GM23338 (cell line): ENCODE measurements at regions not wholly inside any gene's neighbourhood (a gene's known extent, or its start where the extent isn't known, plus 50 kb on each side); places are given as distances from the start of the nearest gene placed in this dataset.

ENCODE experiments used
- CREB1 ChIP-seq: fragments of 250-450 bp; sonication (Bioruptor Pico); IDR thresholded peaks from 2 replicates; pipeline ENCODE4 v1.5.0; 2020; ENCODE audit warnings: low read depth, mild to moderate bottlenecking, moderate library complexity
- EZH2 ChIP-seq: fragments of 200-600 bp; sonication (generic); IDR thresholded peaks from one replicate; pipeline ENCODE4 v1.8.0; 2017; ENCODE audit warnings: antibody characterized with exemption, mild to moderate bottlenecking, low read depth; ENCODE audit not compliant: unreplicated experiment
- EZH2phosphoT487 ChIP-seq: fragments of 200-600 bp; sonication (generic); IDR thresholded peaks from one replicate; pipeline ENCODE4 v1.8.1; 2018; ENCODE audit warnings: antibody characterized with exemption; ENCODE audit not compliant: unreplicated experiment
- JUNB ChIP-seq: IDR thresholded peaks from one replicate; pipeline ENCODE4 v1.6.1; 2016; ENCODE audit warnings: antibody characterized with exemption; ENCODE audit not compliant: unreplicated experiment
- NANOG ChIP-seq: IDR thresholded peaks from 2 replicates; pipeline ENCODE4 v1.6.1; 2016; ENCODE audit warnings: antibody characterized with exemption, borderline replicate concordance
- POLR2AphosphoS5 ChIP-seq: IDR thresholded peaks from 2 replicates; pipeline ENCODE4 v1.6.1; 2016; ENCODE audit warnings: antibody characterized with exemption, low read depth
- STAT1 ChIP-seq: IDR thresholded peaks from one replicate; pipeline ENCODE4 v1.6.1; 2016; ENCODE audit warnings: antibody characterized with exemption; ENCODE audit not compliant: unreplicated experiment
- ZNF331 ChIP-seq: fragments of 250-450 bp; sonication (Bioruptor Pico); IDR thresholded peaks from 2 replicates; pipeline ENCODE4 v1.5.0; 2020; ENCODE audit warnings: low read depth, mild to moderate bottlenecking, moderate library complexity
- TF ChIP-seq, protein P1 (sequence below), 2 experiments: fragments of 200-600 bp in 1 of 2; sonication (generic) in 1 of 2; conservative IDR thresholded peaks; 2 replicates each; pipeline versions ENCODE4 v1.5.1 to v1.6.1; 2016 to 2017; ENCODE audit warnings: antibody characterized with exemption in 2 of 2, low read depth in 2 of 2, mild to moderate bottlenecking in 2 of 2, moderate library complexity in 1 of 2
- TF ChIP-seq, protein P2 (sequence below): IDR thresholded peaks from one replicate; pipeline ENCODE4 v1.6.1; 2018; ENCODE audit warnings: antibody characterized with exemption; ENCODE audit not compliant: unreplicated experiment
- TF ChIP-seq, protein P3 (sequence below): IDR thresholded peaks from 2 replicates; pipeline ENCODE4 v1.6.1; 2016; ENCODE audit warnings: antibody characterized with exemption
- TF ChIP-seq, protein P4 (sequence below): fragments of 250-450 bp; sonication (Bioruptor Pico); IDR thresholded peaks from 2 replicates; pipeline ENCODE4 v1.5.0; 2020; ENCODE audit warnings: mild to moderate bottlenecking, moderate library complexity

DNA sequence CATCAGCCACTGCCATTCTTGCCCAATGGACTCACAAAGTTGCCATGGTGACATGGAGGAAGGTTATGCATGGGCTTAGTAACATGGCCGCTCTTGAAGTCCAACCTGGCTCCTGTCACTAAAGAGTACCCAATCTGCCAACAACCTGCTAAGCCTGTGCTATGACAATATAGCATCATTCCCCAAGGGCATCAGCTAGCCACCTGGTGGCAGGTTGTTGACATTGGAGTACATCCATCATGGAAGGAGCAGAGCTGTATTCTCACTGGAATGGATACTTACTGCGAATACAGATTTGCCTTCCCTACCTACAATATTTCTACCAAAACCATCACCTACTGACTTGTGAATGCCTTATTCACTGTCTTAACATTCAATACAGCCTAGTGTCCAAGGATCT lies 138.9 kb upstream of the RORA start:
- TF ChIP-seq, protein P1, sequence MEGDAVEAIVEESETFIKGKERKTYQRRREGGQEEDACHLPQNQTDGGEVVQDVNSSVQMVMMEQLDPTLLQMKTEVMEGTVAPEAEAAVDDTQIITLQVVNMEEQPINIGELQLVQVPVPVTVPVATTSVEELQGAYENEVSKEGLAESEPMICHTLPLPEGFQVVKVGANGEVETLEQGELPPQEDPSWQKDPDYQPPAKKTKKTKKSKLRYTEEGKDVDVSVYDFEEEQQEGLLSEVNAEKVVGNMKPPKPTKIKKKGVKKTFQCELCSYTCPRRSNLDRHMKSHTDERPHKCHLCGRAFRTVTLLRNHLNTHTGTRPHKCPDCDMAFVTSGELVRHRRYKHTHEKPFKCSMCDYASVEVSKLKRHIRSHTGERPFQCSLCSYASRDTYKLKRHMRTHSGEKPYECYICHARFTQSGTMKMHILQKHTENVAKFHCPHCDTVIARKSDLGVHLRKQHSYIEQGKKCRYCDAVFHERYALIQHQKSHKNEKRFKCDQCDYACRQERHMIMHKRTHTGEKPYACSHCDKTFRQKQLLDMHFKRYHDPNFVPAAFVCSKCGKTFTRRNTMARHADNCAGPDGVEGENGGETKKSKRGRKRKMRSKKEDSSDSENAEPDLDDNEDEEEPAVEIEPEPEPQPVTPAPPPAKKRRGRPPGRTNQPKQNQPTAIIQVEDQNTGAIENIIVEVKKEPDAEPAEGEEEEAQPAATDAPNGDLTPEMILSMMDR (conservative IDR thresholded peaks at IDR 0.05; ENCODE audit: low read depth in 2 of 2), result peak in 1 of 2 experiments; percentile 69; a peak in 3 of 4 replicates
- TF ChIP-seq, protein P2, sequence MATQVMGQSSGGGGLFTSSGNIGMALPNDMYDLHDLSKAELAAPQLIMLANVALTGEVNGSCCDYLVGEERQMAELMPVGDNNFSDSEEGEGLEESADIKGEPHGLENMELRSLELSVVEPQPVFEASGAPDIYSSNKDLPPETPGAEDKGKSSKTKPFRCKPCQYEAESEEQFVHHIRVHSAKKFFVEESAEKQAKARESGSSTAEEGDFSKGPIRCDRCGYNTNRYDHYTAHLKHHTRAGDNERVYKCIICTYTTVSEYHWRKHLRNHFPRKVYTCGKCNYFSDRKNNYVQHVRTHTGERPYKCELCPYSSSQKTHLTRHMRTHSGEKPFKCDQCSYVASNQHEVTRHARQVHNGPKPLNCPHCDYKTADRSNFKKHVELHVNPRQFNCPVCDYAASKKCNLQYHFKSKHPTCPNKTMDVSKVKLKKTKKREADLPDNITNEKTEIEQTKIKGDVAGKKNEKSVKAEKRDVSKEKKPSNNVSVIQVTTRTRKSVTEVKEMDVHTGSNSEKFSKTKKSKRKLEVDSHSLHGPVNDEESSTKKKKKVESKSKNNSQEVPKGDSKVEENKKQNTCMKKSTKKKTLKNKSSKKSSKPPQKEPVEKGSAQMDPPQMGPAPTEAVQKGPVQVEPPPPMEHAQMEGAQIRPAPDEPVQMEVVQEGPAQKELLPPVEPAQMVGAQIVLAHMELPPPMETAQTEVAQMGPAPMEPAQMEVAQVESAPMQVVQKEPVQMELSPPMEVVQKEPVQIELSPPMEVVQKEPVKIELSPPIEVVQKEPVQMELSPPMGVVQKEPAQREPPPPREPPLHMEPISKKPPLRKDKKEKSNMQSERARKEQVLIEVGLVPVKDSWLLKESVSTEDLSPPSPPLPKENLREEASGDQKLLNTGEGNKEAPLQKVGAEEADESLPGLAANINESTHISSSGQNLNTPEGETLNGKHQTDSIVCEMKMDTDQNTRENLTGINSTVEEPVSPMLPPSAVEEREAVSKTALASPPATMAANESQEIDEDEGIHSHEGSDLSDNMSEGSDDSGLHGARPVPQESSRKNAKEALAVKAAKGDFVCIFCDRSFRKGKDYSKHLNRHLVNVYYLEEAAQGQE, result no peak
- TF ChIP-seq STAT1, result no peak
- TF ChIP-seq EZH2, result no peak
- no peak for TF ChIP-seq POLR2AphosphoS5
- no peak for TF ChIP-seq EZH2phosphoT487
- TF ChIP-seq CREB1, result no peak
- TF ChIP-seq JUNB, result no peak
- TF ChIP-seq NANOG, result no peak
- TF ChIP-seq, protein P3, sequence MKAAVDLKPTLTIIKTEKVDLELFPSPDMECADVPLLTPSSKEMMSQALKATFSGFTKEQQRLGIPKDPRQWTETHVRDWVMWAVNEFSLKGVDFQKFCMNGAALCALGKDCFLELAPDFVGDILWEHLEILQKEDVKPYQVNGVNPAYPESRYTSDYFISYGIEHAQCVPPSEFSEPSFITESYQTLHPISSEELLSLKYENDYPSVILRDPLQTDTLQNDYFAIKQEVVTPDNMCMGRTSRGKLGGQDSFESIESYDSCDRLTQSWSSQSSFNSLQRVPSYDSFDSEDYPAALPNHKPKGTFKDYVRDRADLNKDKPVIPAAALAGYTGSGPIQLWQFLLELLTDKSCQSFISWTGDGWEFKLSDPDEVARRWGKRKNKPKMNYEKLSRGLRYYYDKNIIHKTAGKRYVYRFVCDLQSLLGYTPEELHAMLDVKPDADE, result no peak
- TF ChIP-seq, protein P4, sequence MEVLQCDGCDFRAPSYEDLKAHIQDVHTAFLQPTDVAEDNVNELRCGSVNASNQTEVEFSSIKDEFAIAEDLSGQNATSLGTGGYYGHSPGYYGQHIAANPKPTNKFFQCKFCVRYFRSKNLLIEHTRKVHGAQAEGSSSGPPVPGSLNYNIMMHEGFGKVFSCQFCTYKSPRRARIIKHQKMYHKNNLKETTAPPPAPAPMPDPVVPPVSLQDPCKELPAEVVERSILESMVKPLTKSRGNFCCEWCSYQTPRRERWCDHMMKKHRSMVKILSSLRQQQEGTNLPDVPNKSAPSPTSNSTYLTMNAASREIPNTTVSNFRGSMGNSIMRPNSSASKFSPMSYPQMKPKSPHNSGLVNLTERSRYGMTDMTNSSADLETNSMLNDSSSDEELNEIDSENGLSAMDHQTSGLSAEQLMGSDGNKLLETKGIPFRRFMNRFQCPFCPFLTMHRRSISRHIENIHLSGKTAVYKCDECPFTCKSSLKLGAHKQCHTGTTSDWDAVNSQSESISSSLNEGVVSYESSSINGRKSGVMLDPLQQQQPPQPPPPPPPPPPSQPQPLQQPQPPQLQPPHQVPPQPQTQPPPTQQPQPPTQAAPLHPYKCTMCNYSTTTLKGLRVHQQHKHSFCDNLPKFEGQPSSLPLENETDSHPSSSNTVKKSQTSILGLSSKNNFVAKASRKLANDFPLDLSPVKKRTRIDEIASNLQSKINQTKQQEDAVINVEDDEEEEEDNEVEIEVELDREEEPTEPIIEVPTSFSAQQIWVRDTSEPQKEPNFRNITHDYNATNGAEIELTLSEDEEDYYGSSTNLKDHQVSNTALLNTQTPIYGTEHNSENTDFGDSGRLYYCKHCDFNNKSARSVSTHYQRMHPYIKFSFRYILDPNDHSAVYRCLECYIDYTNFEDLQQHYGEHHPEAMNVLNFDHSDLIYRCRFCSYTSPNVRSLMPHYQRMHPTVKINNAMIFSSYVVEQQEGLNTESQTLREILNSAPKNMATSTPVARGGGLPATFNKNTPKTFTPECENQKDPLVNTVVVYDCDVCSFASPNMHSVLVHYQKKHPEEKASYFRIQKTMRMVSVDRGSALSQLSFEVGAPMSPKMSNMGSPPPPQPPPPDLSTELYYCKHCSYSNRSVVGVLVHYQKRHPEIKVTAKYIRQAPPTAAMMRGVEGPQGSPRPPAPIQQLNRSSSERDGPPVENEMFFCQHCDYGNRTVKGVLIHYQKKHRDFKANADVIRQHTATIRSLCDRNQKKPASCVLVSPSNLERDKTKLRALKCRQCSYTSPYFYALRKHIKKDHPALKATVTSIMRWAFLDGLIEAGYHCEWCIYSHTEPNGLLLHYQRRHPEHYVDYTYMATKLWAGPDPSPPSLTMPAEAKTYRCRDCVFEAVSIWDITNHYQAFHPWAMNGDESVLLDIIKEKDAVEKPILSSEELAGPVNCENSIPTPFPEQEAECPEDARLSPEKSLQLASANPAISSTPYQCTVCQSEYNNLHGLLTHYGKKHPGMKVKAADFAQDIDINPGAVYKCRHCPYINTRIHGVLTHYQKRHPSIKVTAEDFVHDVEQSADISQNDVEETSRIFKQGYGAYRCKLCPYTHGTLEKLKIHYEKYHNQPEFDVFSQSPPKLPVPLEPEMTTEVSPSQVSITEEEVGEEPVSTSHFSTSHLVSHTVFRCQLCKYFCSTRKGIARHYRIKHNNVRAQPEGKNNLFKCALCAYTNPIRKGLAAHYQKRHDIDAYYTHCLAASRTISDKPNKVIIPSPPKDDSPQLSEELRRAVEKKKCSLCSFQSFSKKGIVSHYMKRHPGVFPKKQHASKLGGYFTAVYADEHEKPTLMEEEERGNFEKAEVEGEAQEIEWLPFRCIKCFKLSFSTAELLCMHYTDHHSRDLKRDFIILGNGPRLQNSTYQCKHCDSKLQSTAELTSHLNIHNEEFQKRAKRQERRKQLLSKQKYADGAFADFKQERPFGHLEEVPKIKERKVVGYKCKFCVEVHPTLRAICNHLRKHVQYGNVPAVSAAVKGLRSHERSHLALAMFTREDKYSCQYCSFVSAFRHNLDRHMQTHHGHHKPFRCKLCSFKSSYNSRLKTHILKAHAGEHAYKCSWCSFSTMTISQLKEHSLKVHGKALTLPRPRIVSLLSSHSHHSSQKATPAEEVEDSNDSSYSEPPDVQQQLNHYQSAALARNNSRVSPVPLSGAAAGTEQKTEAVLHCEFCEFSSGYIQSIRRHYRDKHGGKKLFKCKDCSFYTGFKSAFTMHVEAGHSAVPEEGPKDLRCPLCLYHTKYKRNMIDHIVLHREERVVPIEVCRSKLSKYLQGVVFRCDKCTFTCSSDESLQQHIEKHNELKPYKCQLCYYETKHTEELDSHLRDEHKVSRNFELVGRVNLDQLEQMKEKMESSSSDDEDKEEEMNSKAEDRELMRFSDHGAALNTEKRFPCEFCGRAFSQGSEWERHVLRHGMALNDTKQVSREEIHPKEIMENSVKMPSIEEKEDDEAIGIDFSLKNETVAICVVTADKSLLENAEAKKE (CRISPR knock-in tag), result no peak
- no peak for TF ChIP-seq ZNF331
